GM23338 (cell line): ENCODE measurements at regions not wholly inside any gene's neighbourhood (a gene's known extent, or its start where the extent isn't known, plus 50 kb on each side); places are given as distances from the start of the nearest gene placed in this dataset.

ENCODE experiments used
- ATAC-seq: fragments of 200-7000 bp; cut with Tn5 transposase; 3 replicates; pipeline ENCODE4 v1.9.1; 2020
- DNase-seq: peaks from one replicate; pipeline ENCODE4 v3.0.0-alpha.2; 2015; ENCODE audit warnings: low spot score
- H2AFZ ChIP-seq: fragments of 200-600 bp; sonication (generic); 2 replicates; pipeline ENCODE4 v1.8.0; 2016; ENCODE audit warnings: antibody characterized with exemption, mild to moderate bottlenecking, moderate library complexity
- H3F3A ChIP-seq: fragments of 200-600 bp; sonication (generic); replicated peaks from 2 replicates; pipeline ENCODE4 v1.8.0; 2017; ENCODE audit warnings: antibody characterized with exemption, mixed run types, low read depth
- H3K27ac ChIP-seq: fragments of 200-600 bp; sonication (generic); 2 replicates; pipeline ENCODE4 v1.6.1; 2016; ENCODE audit warnings: low read depth
- H3K27me3 ChIP-seq: fragments of 200-600 bp; sonication (generic); 2 replicates; pipeline ENCODE4 v1.8.0; 2016; ENCODE audit warnings: mild to moderate bottlenecking, mixed run types, moderate library complexity; ENCODE audit not compliant: insufficient read depth
- H3K36me3 ChIP-seq: fragments of 200-600 bp; sonication (generic); 2 replicates; pipeline ENCODE4 v1.8.0; 2016; ENCODE audit warnings: mild to moderate bottlenecking; ENCODE audit not compliant: insufficient read depth
- H3K4me1 ChIP-seq: fragments of 200-600 bp; sonication (generic); 2 replicates; pipeline ENCODE4 v1.8.0; 2016; ENCODE audit warnings: mild to moderate bottlenecking, moderate library complexity; ENCODE audit not compliant: insufficient read depth
- H3K4me2 ChIP-seq: fragments of 200-600 bp; sonication (generic); 2 replicates; pipeline ENCODE4 v1.7.1; 2017; ENCODE audit warnings: mixed run types
- H3K4me3 ChIP-seq: fragments of 200-600 bp; sonication (generic); 2 replicates; pipeline ENCODE4 v1.6.1; 2016; ENCODE audit warnings: mixed run types
- H3K79me2 ChIP-seq: fragments of 200-600 bp; sonication (generic); replicated peaks from 2 replicates; pipeline ENCODE4 v1.8.0; 2017; ENCODE audit warnings: mild to moderate bottlenecking; ENCODE audit not compliant: insufficient read depth
- H3K9me2 ChIP-seq: fragments of 200-600 bp; sonication (generic); 2 replicates; pipeline ENCODE4 v1.8.0; 2017; ENCODE audit not compliant: insufficient read depth
- H4K20me1 ChIP-seq: fragments of 200-600 bp; sonication (generic); replicated peaks from 2 replicates; pipeline ENCODE4 v1.8.0; 2017; ENCODE audit warnings: mild to moderate bottlenecking; ENCODE audit not compliant: insufficient read depth
- H3K27ac Mint-ChIP-seq: 2 replicates; pipeline ENCODE4 v1.8.0; 2020; ENCODE audit warnings: inconsistent platforms, mild to moderate bottlenecking, moderate library complexity, mixed read lengths
- H3K27me3 Mint-ChIP-seq: 3 replicates; pipeline ENCODE4 v1.8.0; 2022; ENCODE audit warnings: low read depth, mild to moderate bottlenecking, moderate library complexity, mixed read lengths, inconsistent platforms; ENCODE audit not compliant: insufficient read depth, poor library complexity
- H3K36me3 Mint-ChIP-seq: 3 replicates; pipeline ENCODE4 v1.8.0; 2021; ENCODE audit warnings: low read depth, mild to moderate bottlenecking, inconsistent platforms, moderate library complexity, mixed read lengths
- H3K4me1 Mint-ChIP-seq: 3 replicates; pipeline ENCODE4 v1.8.0; 2020; ENCODE audit warnings: mild to moderate bottlenecking, inconsistent platforms, mixed read lengths
- H3K4me3 Mint-ChIP-seq: 3 replicates; pipeline ENCODE4 v1.8.0; 2021; ENCODE audit warnings: moderate library complexity, mild to moderate bottlenecking, inconsistent platforms, mixed read lengths
- H3K9me3 Mint-ChIP-seq: 3 replicates; pipeline ENCODE4 v1.8.0; 2020; ENCODE audit warnings: moderate library complexity, mild to moderate bottlenecking, inconsistent platforms, mixed read lengths
- CREB1 ChIP-seq: fragments of 250-450 bp; sonication (Bioruptor Pico); IDR thresholded peaks from 2 replicates; pipeline ENCODE4 v1.5.0; 2020; ENCODE audit warnings: low read depth, mild to moderate bottlenecking, moderate library complexity
- JUNB ChIP-seq: IDR thresholded peaks from one replicate; pipeline ENCODE4 v1.6.1; 2016; ENCODE audit warnings: antibody characterized with exemption; ENCODE audit not compliant: unreplicated experiment
- POLR2AphosphoS5 ChIP-seq: IDR thresholded peaks from 2 replicates; pipeline ENCODE4 v1.6.1; 2016; ENCODE audit warnings: antibody characterized with exemption, low read depth
- REST ChIP-seq: IDR thresholded peaks from one replicate; pipeline ENCODE4 v1.6.1; 2018; ENCODE audit warnings: antibody characterized with exemption; ENCODE audit not compliant: unreplicated experiment
- STAT1 ChIP-seq: IDR thresholded peaks from one replicate; pipeline ENCODE4 v1.6.1; 2016; ENCODE audit warnings: antibody characterized with exemption; ENCODE audit not compliant: unreplicated experiment
- ZNF114 ChIP-seq: fragments of 250-450 bp; sonication (Bioruptor Pico); IDR thresholded peaks from 2 replicates; pipeline ENCODE4 v1.5.0; 2020; ENCODE audit warnings: mild to moderate bottlenecking, moderate library complexity
- ZNF462 ChIP-seq: fragments of 250-450 bp; sonication (Bioruptor Pico); IDR thresholded peaks from 2 replicates; pipeline ENCODE4 v1.5.0; 2020; ENCODE audit warnings: mild to moderate bottlenecking, moderate library complexity

DNA sequence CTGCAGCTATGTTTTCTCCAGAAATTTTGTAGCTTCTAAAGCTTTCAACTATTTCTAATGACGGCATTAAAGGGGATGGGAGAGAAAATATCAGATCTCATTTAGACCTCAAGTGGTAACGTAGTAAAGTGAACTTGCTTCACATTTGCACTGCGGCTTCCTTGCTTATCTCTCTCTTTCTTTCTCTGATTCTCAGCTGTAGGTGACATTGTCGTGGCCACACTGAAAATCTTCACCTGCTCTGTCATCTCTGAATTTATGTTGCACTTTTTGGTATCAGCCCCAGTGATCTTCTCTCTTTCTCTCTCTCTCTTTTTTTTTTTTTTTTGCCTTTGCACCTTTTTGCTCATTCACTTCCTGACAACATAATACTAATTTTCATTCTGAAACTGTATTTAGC is 254.1 kb upstream of the SATB1 start (continued):
- no peak for TF ChIP-seq ZNF462

- Mint-ChIP-seq H3K27ac (no peak overlapping the region), H3K36me3 (no peaks in the 10 kb centered on the region), H3K9me3 (no peaks in the 10 kb centered on the region), H3K4me1 (peaks cover 6% of the 10 kb centered on the region; the same call in 2 of the 3 replicates), H3K4me3 (no peak overlapping the region), H3K27me3 (no peaks in the 10 kb centered on the region)
- Histone ChIP-seq H3K27me3 (no peaks in the 10 kb centered on the region), H3K4me1 (0 out of 2 replicates have a peak, but pooled peaks cover 6% of the 10 kb centered on the region), H3K36me3 (no peaks in the 10 kb centered on the region), H2AFZ (no peak overlapping the region), H3K4me2 (no peak overlapping the region), H3K4me3 (no peak overlapping the region), H3K79me2 (no peaks in the 10 kb centered on the region), H3F3A (no peaks in the 10 kb centered on the region), H4K20me1 (no peaks in the 10 kb centered on the region), H3K9me2 (peaks cover 3% of the 10 kb centered on the region; the same call in 1 of the 2 replicates), H3K27ac (no peak overlapping the region)
- ATAC-seq (no peak), DNase-seq (no peak)
- TF ChIP-seq ZNF114 (CRISPR knock-in tag) (no peak), POLR2AphosphoS5 (no peak), STAT1 (no peak), CREB1 (CRISPR knock-in tag) (no peak), REST (no peak), ZNF462 (no peak), JUNB (no peak)
Observed at GRCh38 chr3:18675197-18675596, 250.1 kb upstream of the SATB1 start.
